H9 (cell line): ENCODE measurements at regions not wholly inside any gene's neighbourhood (a gene's known extent, or its start where the extent isn't known, plus 50 kb on each side); places are given as distances from the start of the nearest gene placed in this dataset.

Experiments
- DNase-seq: peaks from one replicate; pipeline ENCODE4 v3.0.0-alpha.2; 2017
- H2AFZ ChIP-seq: one replicate; pipeline ENCODE4 v1.6.1; 2013; ENCODE audit warnings: mild to moderate bottlenecking, low read length, control low read depth, moderate library complexity
- H2AK5ac ChIP-seq: 2 replicates; pipeline ENCODE4 v1.6.1; 2013; ENCODE audit warnings: low read length, control low read depth, mixed read lengths; ENCODE audit not compliant: insufficient read length
- H2BK120ac ChIP-seq: one replicate; pipeline ENCODE4 v1.6.1; 2013; ENCODE audit warnings: low read depth, mild to moderate bottlenecking, low read length, control low read depth, inconsistent platforms; ENCODE audit not compliant: poor library complexity, severe bottlenecking
- H2BK12ac ChIP-seq: 2 replicates; pipeline ENCODE4 v1.6.1; 2013; ENCODE audit warnings: low read length, control low read depth, mixed read lengths, low read depth; ENCODE audit not compliant: insufficient read length
- H2BK15ac ChIP-seq: 2 replicates; pipeline ENCODE4 v1.6.1; 2013; ENCODE audit warnings: low read depth, low read length, control low read depth
- H2BK20ac ChIP-seq: one replicate; pipeline ENCODE4 v1.6.1; 2013; ENCODE audit warnings: low read depth, mild to moderate bottlenecking, low read length, control low read depth, inconsistent platforms; ENCODE audit not compliant: poor library complexity, severe bottlenecking
- H2BK5ac ChIP-seq: 2 replicates; pipeline ENCODE4 v1.6.1; 2013; ENCODE audit warnings: low read length, control low read depth, mixed read lengths; ENCODE audit not compliant: insufficient read length
- H3K14ac ChIP-seq: 2 replicates; pipeline ENCODE4 v1.6.1; 2013; ENCODE audit warnings: low read length, control low read depth; ENCODE audit not compliant: insufficient read depth
- H3K18ac ChIP-seq: 2 replicates; pipeline ENCODE4 v1.6.1; 2013; ENCODE audit warnings: low read depth, mild to moderate bottlenecking, mixed read lengths, low read length, control low read depth; ENCODE audit not compliant: insufficient read length
- H3K23ac ChIP-seq: 2 replicates; pipeline ENCODE4 v1.6.1; 2013; ENCODE audit warnings: low read length, control low read depth, mixed read lengths, low read depth; ENCODE audit not compliant: insufficient read length
- H3K23me2 ChIP-seq: 2 replicates; pipeline ENCODE4 v1.6.1; 2013; ENCODE audit warnings: low read depth, mild to moderate bottlenecking, mixed read lengths, low read length, control low read depth; ENCODE audit not compliant: insufficient read length, poor library complexity, severe bottlenecking
- H3K27ac ChIP-seq: 2 replicates; pipeline ENCODE4 v1.5.1; 2013; ENCODE audit warnings: low read length, control low read depth, mixed read lengths, low read depth; ENCODE audit not compliant: insufficient read length
- H3K27me3 ChIP-seq: 2 replicates; pipeline ENCODE4 v1.6.1; 2013; ENCODE audit warnings: low read length, control low read depth, inconsistent platforms; ENCODE audit not compliant: insufficient read depth
- H3K4ac ChIP-seq: 2 replicates; pipeline ENCODE4 v1.6.1; 2013; ENCODE audit warnings: low read depth, mild to moderate bottlenecking, control low read depth, inconsistent platforms, low read length, moderate library complexity
- H3K4me1 ChIP-seq: 2 replicates; pipeline ENCODE4 v1.6.1; 2013; ENCODE audit warnings: low read length, control low read depth, inconsistent platforms; ENCODE audit not compliant: insufficient read depth
- H3K4me2 ChIP-seq: 2 replicates; pipeline ENCODE4 v1.6.1; 2013; ENCODE audit warnings: low read length, control low read depth, mixed read lengths; ENCODE audit not compliant: insufficient read length, insufficient read depth
- H3K56ac ChIP-seq: 2 replicates; pipeline ENCODE4 v1.6.1; 2013; ENCODE audit warnings: low read depth, mild to moderate bottlenecking, mixed read lengths, low read length, control low read depth; ENCODE audit not compliant: insufficient read length
- H3K79me1 ChIP-seq: 2 replicates; pipeline ENCODE4 v1.6.1; 2013; ENCODE audit warnings: low read depth, mild to moderate bottlenecking, moderate library complexity, low read length, control low read depth, inconsistent platforms; ENCODE audit not compliant: insufficient read depth, poor library complexity, severe bottlenecking
- H3K79me2 ChIP-seq: 2 replicates; pipeline ENCODE4 v1.6.1; 2013; ENCODE audit warnings: low read length, control low read depth, inconsistent platforms; ENCODE audit not compliant: insufficient read depth
- H3K9ac ChIP-seq: 2 replicates; pipeline ENCODE4 v1.6.1; 2013; ENCODE audit warnings: low read length, control low read depth, mixed read lengths; ENCODE audit not compliant: insufficient read length; ENCODE audit errors: extremely low read depth
- H3K9me3 ChIP-seq: one replicate; pipeline ENCODE4 v1.6.1; 2013; ENCODE audit warnings: low read depth, low read length, inconsistent platforms; ENCODE audit not compliant: control insufficient read depth
- H3T11ph ChIP-seq: one replicate; pipeline ENCODE4 v1.6.1; 2013; ENCODE audit warnings: mild to moderate bottlenecking, low read length, control low read depth, inconsistent platforms
- H4K20me1 ChIP-seq: one replicate; pipeline ENCODE4 v1.6.1; 2013; ENCODE audit not compliant: control insufficient read depth, insufficient read length, insufficient read depth
- H4K5ac ChIP-seq: 2 replicates; pipeline ENCODE4 v1.6.1; 2013; ENCODE audit warnings: low read depth, mild to moderate bottlenecking, mixed read lengths, low read length, control low read depth; ENCODE audit not compliant: insufficient read length
- H4K8ac ChIP-seq: replicated peaks from 2 replicates; pipeline ENCODE4 v1.6.1; 2013; ENCODE audit warnings: low read length, control low read depth, mixed read lengths, low read depth; ENCODE audit not compliant: insufficient read length
- H4K91ac ChIP-seq: 2 replicates; pipeline ENCODE4 v1.6.1; 2013; ENCODE audit warnings: low read depth, mild to moderate bottlenecking, moderate library complexity, mixed read lengths, low read length, control low read depth; ENCODE audit not compliant: insufficient read length
- H3K27ac Mint-ChIP-seq, 3 experiments: 2 replicates in 2 of 3; 3 replicates in 1 of 3; pipeline ENCODE4 v1.8.0; 2020 to 2021; ENCODE audit warnings: mixed read lengths in 3 of 3, mild to moderate bottlenecking in 1 of 3, moderate library complexity in 1 of 3
- H3K27me3 Mint-ChIP-seq: 2 replicates; pipeline ENCODE4 v1.8.0; 2021; ENCODE audit warnings: low read depth, mild to moderate bottlenecking, moderate library complexity, mixed read lengths
- H3K36me3 Mint-ChIP-seq, 3 experiments: 2 replicates in 2 of 3; 3 replicates in 1 of 3; pipeline ENCODE4 v1.8.0; 2020 to 2021; ENCODE audit warnings: low read depth in 3 of 3, mixed read lengths in 3 of 3; ENCODE audit not compliant: insufficient read depth in 1 of 3
- H3K4me1 Mint-ChIP-seq, 2 experiments: 2 replicates each; pipeline ENCODE4 v1.8.0; 2020; ENCODE audit warnings: mixed read lengths in 2 of 2
- H3K4me3 Mint-ChIP-seq, 2 experiments: 2 replicates in 1 of 2; 3 replicates in 1 of 2; pipeline ENCODE4 v1.8.0; 2020 to 2021; ENCODE audit warnings: mild to moderate bottlenecking in 2 of 2, mixed read lengths in 2 of 2, moderate library complexity in 1 of 2
- H3K9me3 Mint-ChIP-seq, 2 experiments: 2 replicates in 1 of 2; 3 replicates in 1 of 2; pipeline ENCODE4 v1.8.0; 2020; ENCODE audit warnings: mild to moderate bottlenecking in 2 of 2, mixed read lengths in 2 of 2, moderate library complexity in 1 of 2
- CTCF ChIP-seq: fragments of 200-600 bp; sonication (generic); conservative IDR thresholded peaks from 3 replicates; pipeline ENCODE4 v1.8.0; 2021; ENCODE audit warnings: antibody characterized with exemption, mild to moderate bottlenecking
- whole genome bisulfite sequencing: extraction: QIAGEN DNeasy Blood & Tissue Kit; methylation state at CpG from one replicate; pipeline ENCODE4 v1.1.7; 2013; ENCODE audit warnings: missing lambda C conversion rate, low lambda C conversion rate, mixed read lengths; ENCODE audit not compliant: insufficient read length; ENCODE audit errors: extremely low coverage; 5-methylcytosine and 5-hydroxymethylcytosine counted together

- H2BK12ac ChIP-seq = no peak overlapping the region
- no peaks in the 10 kb centered on the region for H4K20me1 ChIP-seq
- H3K9me3 ChIP-seq = no peaks in the 10 kb centered on the region
- H2BK120ac ChIP-seq = no peak overlapping the region
- no peak overlapping the region for H3K27ac ChIP-seq
- no peak overlapping the region for H2BK20ac ChIP-seq
- no peak overlapping the region for H3K18ac ChIP-seq
- Mint-ChIP-seq H3K9me3 (no peaks in the 10 kb centered on the region), H3K4me1 (peaks cover 3 to 11% of the 10 kb centered on the region in 2 experiments; a peak in 3 of 4 replicates), H3K4me3 (no peak overlapping the region), H3K36me3 (no peaks in the 10 kb centered on the region), H3K27me3 (no peaks in the 10 kb centered on the region; the same call in 1 of the 2 replicates), H3K27ac (peak overlapping the region in 1 of 3 experiments; percentile 30; a peak in 1 of 7 replicates)
- no CpG with 5 or more reads among the region's 6 CpGs for WGBS
- no peak overlapping the region for H2AK5ac ChIP-seq
- H4K8ac ChIP-seq = no peak overlapping the region
- no peak overlapping the region for H3K14ac ChIP-seq
- TF ChIP-seq CTCF = no peak
- H2AFZ ChIP-seq = no peak overlapping the region
- no peak overlapping the region for H2BK15ac ChIP-seq
- H3K23me2 ChIP-seq = no peaks in the 10 kb centered on the region
- no peak overlapping the region for H2BK5ac ChIP-seq
- H3K9ac ChIP-seq = no peak overlapping the region
- H4K91ac ChIP-seq = no peak overlapping the region
- no peak overlapping the region for H3K4ac ChIP-seq
- H3K4me1 ChIP-seq = no peaks in the 10 kb centered on the region
- H4K5ac ChIP-seq = no peak overlapping the region
- no peaks in the 10 kb centered on the region for H3K79me1 ChIP-seq
- no peak overlapping the region for H3T11ph ChIP-seq
- no peak overlapping the region for H3K4me2 ChIP-seq
- no peak overlapping the region for H3K56ac ChIP-seq
- no peak for DNase-seq
- H3K79me2 ChIP-seq = no peaks in the 10 kb centered on the region
- H3K23ac ChIP-seq = no peak overlapping the region
- H3K27me3 ChIP-seq = no peaks in the 10 kb centered on the region
Observed at GRCh38 chr11:114986365-114986764, 308.0 kb downstream of the NXPE2 start.
